ENCODE measurements at regions not wholly inside any gene's neighbourhood (a gene's known extent, or its start where the extent isn't known, plus 50 kb on each side); places are given as distances from the start of the nearest gene placed in this dataset.

DNA sequence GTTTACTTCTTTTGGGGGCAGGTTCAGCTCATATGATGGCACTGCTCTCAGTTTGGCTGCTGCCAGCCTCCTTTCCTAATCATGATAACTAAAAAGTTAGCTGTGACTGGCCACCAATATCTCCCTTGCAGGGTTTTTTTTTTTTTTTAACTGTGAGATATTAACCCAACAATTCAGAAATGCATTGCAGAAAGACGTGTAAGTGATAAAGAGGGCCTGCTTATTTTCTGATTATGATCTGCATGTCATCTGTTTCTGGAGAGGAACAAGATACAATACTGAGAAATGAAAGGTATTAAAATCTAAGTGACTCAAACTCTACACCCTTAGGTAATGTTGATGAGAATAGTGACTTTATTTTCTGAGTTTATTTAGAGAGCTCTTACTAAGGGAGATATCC is 905.6 kb downstream of the SOCS6 start (continued):
- TF ChIP-seq, protein P1, sequence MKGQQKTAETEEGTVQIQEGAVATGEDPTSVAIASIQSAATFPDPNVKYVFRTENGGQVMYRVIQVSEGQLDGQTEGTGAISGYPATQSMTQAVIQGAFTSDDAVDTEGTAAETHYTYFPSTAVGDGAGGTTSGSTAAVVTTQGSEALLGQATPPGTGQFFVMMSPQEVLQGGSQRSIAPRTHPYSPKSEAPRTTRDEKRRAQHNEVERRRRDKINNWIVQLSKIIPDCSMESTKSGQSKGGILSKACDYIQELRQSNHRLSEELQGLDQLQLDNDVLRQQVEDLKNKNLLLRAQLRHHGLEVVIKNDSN (CRISPR knock-in tag; IDR thresholded peaks at IDR 0.05): no peak
- TF ChIP-seq, protein P2, sequence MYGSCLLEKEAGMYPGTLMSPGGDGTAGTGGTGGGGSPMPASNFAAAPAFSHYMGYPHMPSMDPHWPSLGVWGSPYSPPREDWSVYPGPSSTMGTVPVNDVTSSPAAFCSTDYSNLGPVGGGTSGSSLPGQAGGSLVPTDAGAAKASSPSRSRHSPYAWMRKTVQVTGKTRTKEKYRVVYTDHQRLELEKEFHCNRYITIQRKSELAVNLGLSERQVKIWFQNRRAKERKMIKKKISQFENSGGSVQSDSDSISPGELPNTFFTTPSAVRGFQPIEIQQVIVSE (CRISPR knock-in tag; IDR thresholded peaks at IDR 0.05; ENCODE audit: borderline replicate concordance): no peak
- no peak for TF ChIP-seq ZNF263 (CRISPR knock-in tag; IDR thresholded peaks at IDR 0.05; ENCODE audit: low read depth)

DNA sequence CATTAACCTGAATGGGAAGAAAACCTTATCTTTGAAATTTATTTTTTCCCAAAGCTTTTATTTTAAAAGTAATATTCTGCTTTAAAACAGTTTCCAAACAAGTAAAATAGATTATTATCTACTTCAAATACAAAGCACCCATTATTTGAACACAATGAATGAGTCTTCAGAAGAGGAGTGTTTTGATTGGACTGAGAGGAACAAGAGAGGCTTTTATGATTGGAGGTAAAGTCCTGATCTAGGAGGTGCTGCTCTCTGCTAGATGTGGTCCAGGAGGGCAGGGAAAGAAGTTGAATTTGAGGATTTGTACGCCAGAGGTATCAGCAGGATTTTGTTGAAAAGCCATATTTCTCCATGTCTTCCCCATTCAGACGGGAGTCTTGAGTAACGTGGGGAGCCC is 900.7 kb downstream of the SOCS6 start:
- ATAC-seq (no peak), DNase-seq (ENCODE audit: low spot score) (no peak)
- no peak overlapping the region for H3K4me3 Mint-ChIP-seq
- TF ChIP-seq, protein P3, sequence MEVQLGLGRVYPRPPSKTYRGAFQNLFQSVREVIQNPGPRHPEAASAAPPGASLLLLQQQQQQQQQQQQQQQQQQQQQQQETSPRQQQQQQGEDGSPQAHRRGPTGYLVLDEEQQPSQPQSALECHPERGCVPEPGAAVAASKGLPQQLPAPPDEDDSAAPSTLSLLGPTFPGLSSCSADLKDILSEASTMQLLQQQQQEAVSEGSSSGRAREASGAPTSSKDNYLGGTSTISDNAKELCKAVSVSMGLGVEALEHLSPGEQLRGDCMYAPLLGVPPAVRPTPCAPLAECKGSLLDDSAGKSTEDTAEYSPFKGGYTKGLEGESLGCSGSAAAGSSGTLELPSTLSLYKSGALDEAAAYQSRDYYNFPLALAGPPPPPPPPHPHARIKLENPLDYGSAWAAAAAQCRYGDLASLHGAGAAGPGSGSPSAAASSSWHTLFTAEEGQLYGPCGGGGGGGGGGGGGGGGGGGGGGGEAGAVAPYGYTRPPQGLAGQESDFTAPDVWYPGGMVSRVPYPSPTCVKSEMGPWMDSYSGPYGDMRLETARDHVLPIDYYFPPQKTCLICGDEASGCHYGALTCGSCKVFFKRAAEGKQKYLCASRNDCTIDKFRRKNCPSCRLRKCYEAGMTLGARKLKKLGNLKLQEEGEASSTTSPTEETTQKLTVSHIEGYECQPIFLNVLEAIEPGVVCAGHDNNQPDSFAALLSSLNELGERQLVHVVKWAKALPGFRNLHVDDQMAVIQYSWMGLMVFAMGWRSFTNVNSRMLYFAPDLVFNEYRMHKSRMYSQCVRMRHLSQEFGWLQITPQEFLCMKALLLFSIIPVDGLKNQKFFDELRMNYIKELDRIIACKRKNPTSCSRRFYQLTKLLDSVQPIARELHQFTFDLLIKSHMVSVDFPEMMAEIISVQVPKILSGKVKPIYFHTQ (CRISPR knock-in tag; IDR thresholded peaks at IDR 0.05): no peak
- TF ChIP-seq, protein P4, sequence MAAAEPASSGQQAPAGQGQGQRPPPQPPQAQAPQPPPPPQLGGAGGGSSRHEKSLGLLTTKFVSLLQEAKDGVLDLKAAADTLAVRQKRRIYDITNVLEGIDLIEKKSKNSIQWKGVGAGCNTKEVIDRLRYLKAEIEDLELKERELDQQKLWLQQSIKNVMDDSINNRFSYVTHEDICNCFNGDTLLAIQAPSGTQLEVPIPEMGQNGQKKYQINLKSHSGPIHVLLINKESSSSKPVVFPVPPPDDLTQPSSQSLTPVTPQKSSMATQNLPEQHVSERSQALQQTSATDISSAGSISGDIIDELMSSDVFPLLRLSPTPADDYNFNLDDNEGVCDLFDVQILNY (CRISPR knock-in tag; IDR thresholded peaks at IDR 0.05): no peak
- TF ChIP-seq ZNF263 (CRISPR knock-in tag; IDR thresholded peaks at IDR 0.05; ENCODE audit: low read depth) (no peak), ATF1 (CRISPR knock-in tag; IDR thresholded peaks at IDR 0.05) (no peak), FOXK1 (CRISPR knock-in tag; IDR thresholded peaks at IDR 0.05) (no peak), ELF4 (CRISPR knock-in tag; IDR thresholded peaks at IDR 0.05; ENCODE audit: low read depth) (no peak), IRF2 (CRISPR knock-in tag; IDR thresholded peaks at IDR 0.05; ENCODE audit: borderline replicate concordance, low read depth) (no peak), ZNF317 (CRISPR knock-in tag; IDR thresholded peaks at IDR 0.05; ENCODE audit: borderline replicate concordance, low read depth) (no peak)
- TF ChIP-seq, protein P5, sequence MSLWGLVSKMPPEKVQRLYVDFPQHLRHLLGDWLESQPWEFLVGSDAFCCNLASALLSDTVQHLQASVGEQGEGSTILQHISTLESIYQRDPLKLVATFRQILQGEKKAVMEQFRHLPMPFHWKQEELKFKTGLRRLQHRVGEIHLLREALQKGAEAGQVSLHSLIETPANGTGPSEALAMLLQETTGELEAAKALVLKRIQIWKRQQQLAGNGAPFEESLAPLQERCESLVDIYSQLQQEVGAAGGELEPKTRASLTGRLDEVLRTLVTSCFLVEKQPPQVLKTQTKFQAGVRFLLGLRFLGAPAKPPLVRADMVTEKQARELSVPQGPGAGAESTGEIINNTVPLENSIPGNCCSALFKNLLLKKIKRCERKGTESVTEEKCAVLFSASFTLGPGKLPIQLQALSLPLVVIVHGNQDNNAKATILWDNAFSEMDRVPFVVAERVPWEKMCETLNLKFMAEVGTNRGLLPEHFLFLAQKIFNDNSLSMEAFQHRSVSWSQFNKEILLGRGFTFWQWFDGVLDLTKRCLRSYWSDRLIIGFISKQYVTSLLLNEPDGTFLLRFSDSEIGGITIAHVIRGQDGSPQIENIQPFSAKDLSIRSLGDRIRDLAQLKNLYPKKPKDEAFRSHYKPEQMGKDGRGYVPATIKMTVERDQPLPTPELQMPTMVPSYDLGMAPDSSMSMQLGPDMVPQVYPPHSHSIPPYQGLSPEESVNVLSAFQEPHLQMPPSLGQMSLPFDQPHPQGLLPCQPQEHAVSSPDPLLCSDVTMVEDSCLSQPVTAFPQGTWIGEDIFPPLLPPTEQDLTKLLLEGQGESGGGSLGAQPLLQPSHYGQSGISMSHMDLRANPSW (CRISPR knock-in tag; conservative IDR thresholded peaks at IDR 0.05; ENCODE audit: low read depth): no peak
- POLR2A ChIA-PET: no interaction called here
- H3K36me3 Mint-ChIP-seq: peaks cover 42% of the 10 kb centered on the region
- no peaks in the 10 kb centered on the region; the same call in 1 of the 2 replicates for H3K27me3 Mint-ChIP-seq (ENCODE audit: low read depth)
- no peak overlapping the region for H3K27ac Mint-ChIP-seq
- CTCF ChIA-PET: no interaction called here
- H3K4me1 Mint-ChIP-seq: no peaks in the 10 kb centered on the region
- peaks cover 65% of the 10 kb centered on the region for H3K9me3 Mint-ChIP-seq

DNA sequence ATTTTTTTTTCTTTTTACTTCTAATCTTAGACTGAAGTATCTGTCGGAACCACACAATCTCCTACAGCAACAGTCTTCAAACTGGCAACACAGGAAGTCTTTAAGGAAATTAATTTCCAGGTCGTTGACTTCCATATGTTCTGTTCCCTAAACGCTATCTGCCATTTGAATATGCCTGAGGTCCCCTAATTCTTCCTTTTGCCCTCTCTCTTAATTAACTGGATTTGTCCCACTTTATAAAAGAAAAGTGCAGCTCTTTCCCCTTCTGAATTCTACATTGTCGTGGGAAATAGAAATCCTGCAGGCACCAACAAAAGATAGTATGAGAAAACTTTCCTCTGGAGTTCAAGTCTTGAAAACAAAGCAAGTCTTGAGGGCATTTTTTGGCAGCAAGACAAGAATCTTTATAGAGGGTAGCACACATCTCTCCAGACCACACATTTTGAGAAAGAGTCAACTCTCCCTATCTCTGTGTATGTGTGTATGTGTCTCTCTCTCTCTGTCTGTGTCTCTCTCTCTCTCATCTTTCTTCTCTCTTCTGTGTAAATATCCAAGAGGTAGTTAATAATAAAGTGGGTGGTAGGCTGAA is 879.8 kb downstream of the SOCS6 start:
- Mint-ChIP-seq H3K36me3 (peaks cover 46% of the 10 kb centered on the region), H3K27me3 (ENCODE audit: low read depth) (peaks cover 7% of the 10 kb centered on the region), H3K4me1 (no peaks in the 10 kb centered on the region), H3K9me3 (peaks cover 57% of the 10 kb centered on the region), H3K27ac (no peak overlapping the region), H3K4me3 (no peak overlapping the region)
- ATAC-seq: no peak
- ChIA-PET POLR2A (no interaction called here), CTCF (no interaction called here)
- no peak for DNase-seq (ENCODE audit: low spot score)
- TF ChIP-seq GTF2I (CRISPR knock-in tag; conservative IDR thresholded peaks at IDR 0.05) (no peak), FOXK1 (CRISPR knock-in tag; IDR thresholded peaks at IDR 0.05) (no peak), SOX15 (CRISPR knock-in tag; IDR thresholded peaks at IDR 0.05) (no peak), ETV6 (CRISPR knock-in tag; IDR thresholded peaks at IDR 0.05) (no peak)
- TF ChIP-seq, protein P6, sequence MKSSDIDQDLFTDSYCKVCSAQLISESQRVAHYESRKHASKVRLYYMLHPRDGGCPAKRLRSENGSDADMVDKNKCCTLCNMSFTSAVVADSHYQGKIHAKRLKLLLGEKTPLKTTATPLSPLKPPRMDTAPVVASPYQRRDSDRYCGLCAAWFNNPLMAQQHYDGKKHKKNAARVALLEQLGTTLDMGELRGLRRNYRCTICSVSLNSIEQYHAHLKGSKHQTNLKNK (CRISPR knock-in tag; IDR thresholded peaks at IDR 0.05): no peak
- TF ChIP-seq, protein P7, sequence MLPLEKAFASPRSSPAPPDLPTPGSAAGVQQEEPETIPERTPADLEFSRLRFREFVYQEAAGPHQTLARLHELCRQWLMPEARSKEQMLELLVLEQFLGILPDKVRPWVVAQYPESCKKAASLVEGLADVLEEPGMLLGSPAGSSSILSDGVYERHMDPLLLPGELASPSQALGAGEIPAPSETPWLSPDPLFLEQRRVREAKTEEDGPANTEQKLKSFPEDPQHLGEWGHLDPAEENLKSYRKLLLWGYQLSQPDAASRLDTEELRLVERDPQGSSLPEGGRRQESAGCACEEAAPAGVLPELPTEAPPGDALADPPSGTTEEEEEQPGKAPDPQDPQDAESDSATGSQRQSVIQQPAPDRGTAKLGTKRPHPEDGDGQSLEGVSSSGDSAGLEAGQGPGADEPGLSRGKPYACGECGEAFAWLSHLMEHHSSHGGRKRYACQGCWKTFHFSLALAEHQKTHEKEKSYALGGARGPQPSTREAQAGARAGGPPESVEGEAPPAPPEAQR (CRISPR knock-in tag; IDR thresholded peaks at IDR 0.05): no peak
- TF ChIP-seq, protein P2 (CRISPR knock-in tag; IDR thresholded peaks at IDR 0.05; ENCODE audit: borderline replicate concordance): no peak
- TF ChIP-seq, protein P8, sequence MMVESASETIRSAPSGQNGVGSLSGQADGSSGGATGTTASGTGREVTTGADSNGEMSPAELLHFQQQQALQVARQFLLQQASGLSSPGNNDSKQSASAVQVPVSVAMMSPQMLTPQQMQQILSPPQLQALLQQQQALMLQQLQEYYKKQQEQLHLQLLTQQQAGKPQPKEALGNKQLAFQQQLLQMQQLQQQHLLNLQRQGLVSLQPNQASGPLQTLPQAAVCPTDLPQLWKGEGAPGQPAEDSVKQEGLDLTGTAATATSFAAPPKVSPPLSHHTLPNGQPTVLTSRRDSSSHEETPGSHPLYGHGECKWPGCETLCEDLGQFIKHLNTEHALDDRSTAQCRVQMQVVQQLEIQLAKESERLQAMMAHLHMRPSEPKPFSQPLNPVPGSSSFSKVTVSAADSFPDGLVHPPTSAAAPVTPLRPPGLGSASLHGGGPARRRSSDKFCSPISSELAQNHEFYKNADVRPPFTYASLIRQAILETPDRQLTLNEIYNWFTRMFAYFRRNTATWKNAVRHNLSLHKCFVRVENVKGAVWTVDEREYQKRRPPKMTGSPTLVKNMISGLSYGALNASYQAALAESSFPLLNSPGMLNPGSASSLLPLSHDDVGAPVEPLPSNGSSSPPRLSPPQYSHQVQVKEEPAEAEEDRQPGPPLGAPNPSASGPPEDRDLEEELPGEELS (CRISPR knock-in tag; IDR thresholded peaks at IDR 0.05): no peak
- TF ChIP-seq, protein P9, sequence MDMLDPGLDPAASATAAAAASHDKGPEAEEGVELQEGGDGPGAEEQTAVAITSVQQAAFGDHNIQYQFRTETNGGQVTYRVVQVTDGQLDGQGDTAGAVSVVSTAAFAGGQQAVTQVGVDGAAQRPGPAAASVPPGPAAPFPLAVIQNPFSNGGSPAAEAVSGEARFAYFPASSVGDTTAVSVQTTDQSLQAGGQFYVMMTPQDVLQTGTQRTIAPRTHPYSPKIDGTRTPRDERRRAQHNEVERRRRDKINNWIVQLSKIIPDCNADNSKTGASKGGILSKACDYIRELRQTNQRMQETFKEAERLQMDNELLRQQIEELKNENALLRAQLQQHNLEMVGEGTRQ (CRISPR knock-in tag; IDR thresholded peaks at IDR 0.05): no peak
